Ishikawa (cell line): ENCODE measurements at regions not wholly inside any gene's neighbourhood (a gene's known extent, or its start where the extent isn't known, plus 50 kb on each side); places are given as distances from the start of the nearest gene placed in this dataset.

Experiments
- EP300 ChIP-seq: IDR thresholded peaks from 2 replicates; pipeline ENCODE4 v1.6.1; 2012; ENCODE audit warnings: borderline replicate concordance
- FOXM1 ChIP-seq: IDR thresholded peaks from 2 replicates; pipeline ENCODE4 v1.6.1; 2012; ENCODE audit warnings: low read depth, borderline replicate concordance
- REST ChIP-seq: IDR thresholded peaks from 2 replicates; pipeline ENCODE4 v1.6.1; 2012; ENCODE audit warnings: low read depth, mild to moderate bottlenecking
- TAF1 ChIP-seq: IDR thresholded peaks from 2 replicates; pipeline ENCODE4 v1.6.1; 2012; ENCODE audit warnings: low read depth, mild to moderate bottlenecking
- TCF12 ChIP-seq: IDR thresholded peaks from 2 replicates; pipeline ENCODE4 v1.6.1; 2012; ENCODE audit warnings: low read depth
- USF1 ChIP-seq: IDR thresholded peaks from 2 replicates; pipeline ENCODE4 v1.6.1; 2012

GRCh38 chr5:2666081-2666480 lies 85.4 kb downstream of the IRX2 start:
- TF ChIP-seq EP300, result no peak
- no peak for TF ChIP-seq FOXM1
- no peak for TF ChIP-seq TAF1
- no peak for TF ChIP-seq USF1
- no peak for TF ChIP-seq REST
- no peak for TF ChIP-seq TCF12
